ENCODE measurements at regions not wholly inside any gene's neighbourhood (a gene's known extent, or its start where the extent isn't known, plus 50 kb on each side); places are given as distances from the start of the nearest gene placed in this dataset.

DNA sequence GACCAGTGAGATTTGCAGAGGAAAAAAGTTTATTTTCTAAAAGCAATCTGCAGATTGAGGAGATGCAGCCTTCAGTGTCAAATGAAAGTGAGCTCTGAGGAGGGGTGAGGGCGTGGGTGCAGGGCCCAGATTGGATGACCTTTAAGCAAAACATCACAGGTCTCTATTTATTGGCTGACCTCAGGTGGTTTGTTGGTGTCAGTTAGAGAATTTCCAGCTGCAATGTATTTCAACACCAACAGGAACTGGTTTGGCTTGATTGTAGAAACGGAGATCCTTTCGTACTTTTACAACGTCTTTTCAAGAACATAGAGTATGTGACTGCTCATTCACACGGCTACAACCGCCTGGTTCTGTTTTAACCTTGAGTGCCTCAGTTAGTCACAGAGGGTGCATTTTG, 1069.1 kb downstream of the EFNA5 start:
- ChIA-PET POLR2A (no interaction called here), CTCF (no interaction called here)
- no peak for FAIRE-seq
- Histone ChIP-seq H3K27ac (ENCODE audit: insufficient read depth, low read depth, low read length) (no peak overlapping the region), H3K4me2 (ENCODE audit: insufficient read depth, low read length) (no peak overlapping the region), H3K9me1 (replicated peaks; ENCODE audit: control insufficient read depth, extremely low read depth, insufficient read depth, low read length) (no peaks in the 10 kb centered on the region), H3K9ac (replicated peaks; ENCODE audit: extremely low read depth, insufficient read depth, low read length) (no peak overlapping the region), H2AFZ (ENCODE audit: low read depth, low read length) (no peak overlapping the region), H3K4me1 (ENCODE audit: control insufficient read depth, extremely low read depth, insufficient read depth, low read length) (no peaks in the 10 kb centered on the region), H3K9me3 (replicated peaks; ENCODE audit: control insufficient read depth, insufficient read depth, low read length) (no peaks in the 10 kb centered on the region), H4K20me1 (replicated peaks; ENCODE audit: control insufficient read depth, extremely low read depth, insufficient read depth, low read length) (no peaks in the 10 kb centered on the region), H3K4me3 (replicated peaks in 1 of 3; ENCODE audit: insufficient read depth in 1 of 3, low read depth in 1 of 3, low read length in 3 of 3) (no peak overlapping the region), H3K36me3 (ENCODE audit: control insufficient read depth in 2 of 2, extremely low read depth in 1 of 2, insufficient read depth in 2 of 2, low read length in 2 of 2) (no peaks in the 10 kb centered on the region), H3K27me3 (ENCODE audit: control insufficient read depth in 2 of 2, insufficient read depth in 2 of 2, low read length in 2 of 2) (no peaks in the 10 kb centered on the region), H3K79me2 (ENCODE audit: control insufficient read depth, insufficient read depth, low read length) (no peaks in the 10 kb centered on the region)
- intact Hi-C loops (cut with micrococcal nuclease) = no loop called here
- DNase-seq (ENCODE audit: low read depth, low spot score) = no peak
- no peak for TF ChIP-seq EZH2 (IDR thresholded peaks at IDR 0.05; ENCODE audit: borderline replicate concordance, low read depth, low read length, severe bottlenecking)
- no peak for TF ChIP-seq POLR2AphosphoS5 (IDR thresholded peaks at IDR 0.05; ENCODE audit: insufficient read depth, low read depth, low read length)
- TF ChIP-seq MYC (IDR thresholded peaks at IDR 0.05; ENCODE audit: low read depth, low read length) = no peak
- TF ChIP-seq GATA2 (IDR thresholded peaks at IDR 0.05; ENCODE audit: insufficient read depth, insufficient read length, low read depth, low read length) = no peak
- TF ChIP-seq FOS (IDR thresholded peaks at IDR 0.05; ENCODE audit: borderline replicate concordance, insufficient read depth, low read length) = no peak
- TF ChIP-seq, protein P1, sequence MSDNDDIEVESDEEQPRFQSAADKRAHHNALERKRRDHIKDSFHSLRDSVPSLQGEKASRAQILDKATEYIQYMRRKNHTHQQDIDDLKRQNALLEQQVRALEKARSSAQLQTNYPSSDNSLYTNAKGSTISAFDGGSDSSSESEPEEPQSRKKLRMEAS (IDR thresholded peaks at IDR 0.05; ENCODE audit: insufficient read depth, insufficient read length) = no peak
- TF ChIP-seq POLR2A (IDR thresholded peaks at IDR 0.05; ENCODE audit: low read depth, low read length) = no peak
- TF ChIP-seq, protein P2, sequence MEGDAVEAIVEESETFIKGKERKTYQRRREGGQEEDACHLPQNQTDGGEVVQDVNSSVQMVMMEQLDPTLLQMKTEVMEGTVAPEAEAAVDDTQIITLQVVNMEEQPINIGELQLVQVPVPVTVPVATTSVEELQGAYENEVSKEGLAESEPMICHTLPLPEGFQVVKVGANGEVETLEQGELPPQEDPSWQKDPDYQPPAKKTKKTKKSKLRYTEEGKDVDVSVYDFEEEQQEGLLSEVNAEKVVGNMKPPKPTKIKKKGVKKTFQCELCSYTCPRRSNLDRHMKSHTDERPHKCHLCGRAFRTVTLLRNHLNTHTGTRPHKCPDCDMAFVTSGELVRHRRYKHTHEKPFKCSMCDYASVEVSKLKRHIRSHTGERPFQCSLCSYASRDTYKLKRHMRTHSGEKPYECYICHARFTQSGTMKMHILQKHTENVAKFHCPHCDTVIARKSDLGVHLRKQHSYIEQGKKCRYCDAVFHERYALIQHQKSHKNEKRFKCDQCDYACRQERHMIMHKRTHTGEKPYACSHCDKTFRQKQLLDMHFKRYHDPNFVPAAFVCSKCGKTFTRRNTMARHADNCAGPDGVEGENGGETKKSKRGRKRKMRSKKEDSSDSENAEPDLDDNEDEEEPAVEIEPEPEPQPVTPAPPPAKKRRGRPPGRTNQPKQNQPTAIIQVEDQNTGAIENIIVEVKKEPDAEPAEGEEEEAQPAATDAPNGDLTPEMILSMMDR (IDR thresholded peaks at IDR 0.05; ENCODE audit: extremely low read depth in 1 of 2, insufficient read depth in 1 of 2, low read depth in 1 of 2, low read length in 2 of 2) = no peak
- TF ChIP-seq JUN (IDR thresholded peaks at IDR 0.05; ENCODE audit: borderline replicate concordance, insufficient read depth, insufficient read length, low read depth) = no peak
- no TSS peak for BruUV-seq (replicated peaks)
- dilution Hi-C loops (cut with MboI; ENCODE audit: extremely low pct_ligation_motif_present, low sequenced_read_pairs) = no loop called here

Measured in endothelial cell of umbilical vein (primary cell).